Skin of body (tissue), 1 donor: ENCODE measurements at regions not wholly inside any gene's neighbourhood (a gene's known extent, or its start where the extent isn't known, plus 50 kb on each side); places are given as distances from the start of the nearest gene placed in this dataset.
"Not testable (repeated sequence)": the region's sequence is repeated elsewhere in the genome, so short reads cannot be mapped to it uniquely, and the experiment has no call there.

Experiments used
- DNase-seq: peaks from one replicate; lab custom pipeline; 2025; lab: John Stamatoyannopoulos, UW

DNA sequence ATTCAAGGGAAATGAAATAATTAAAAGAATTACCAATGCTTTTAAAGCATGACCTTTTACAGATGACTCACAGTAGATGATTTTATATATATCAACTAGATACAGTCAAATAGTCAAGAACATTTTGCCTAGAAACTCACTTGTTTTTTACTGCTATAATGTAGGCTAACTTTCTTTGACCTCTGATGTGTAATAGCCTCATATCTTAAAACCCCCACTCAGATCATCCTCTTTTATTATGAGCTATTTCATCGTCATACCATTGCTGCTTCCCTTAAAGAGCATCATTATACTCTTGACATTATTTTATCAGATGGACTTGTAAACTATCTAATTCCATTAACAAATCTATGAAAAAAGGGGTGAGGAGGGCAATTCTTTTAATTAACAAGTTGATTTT lies 355.9 kb upstream of the AGA start:
- no peak for DNase-seq

DNA sequence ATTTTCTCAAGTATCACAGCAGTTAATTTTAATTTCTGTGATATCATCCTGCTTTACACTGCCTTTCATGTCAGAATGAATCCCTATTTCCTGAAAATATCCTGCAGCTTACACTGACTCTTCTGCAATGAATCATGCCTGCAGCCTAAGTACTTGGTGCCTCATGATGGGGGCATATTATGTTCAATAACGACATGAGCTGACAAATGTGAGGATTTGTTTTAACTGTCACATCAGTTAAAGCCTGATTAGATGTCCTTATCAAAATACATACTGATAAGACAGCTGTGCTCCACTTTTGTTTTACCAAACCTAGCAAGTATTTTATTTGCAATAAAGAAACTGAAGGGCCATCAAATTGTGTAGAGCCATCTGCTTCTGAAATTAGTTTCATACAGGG lies 359.9 kb upstream of the AGA start:
- DNase-seq, result no peak

GRCh38 chr4:177802661-177803060 lies 360.4 kb upstream of the AGA start:
- no peak for DNase-seq

- no peak for DNase-seq
These were observed 360.9 kb upstream of the AGA start for GRCh38 chr4:177803151-177803550.

GRCh38 chr4:177809791-177810190 lies 367.6 kb upstream of the AGA start:
- DNase-seq, result no peak

GRCh38 chr4:177810220-177810619 lies 368.0 kb upstream of the AGA start:
- DNase-seq, result no peak

- DNase-seq, result not testable (repeated sequence)
These were observed 376.2 kb upstream of the AGA start for GRCh38 chr4:177818392-177818791.

- no peak for DNase-seq
These were observed 384.7 kb upstream of the AGA start for GRCh38 chr4:177826973-177827372.

GRCh38 chr4:177841258-177841657 lies 399.0 kb upstream of the AGA start:
- DNase-seq, result no peak

GRCh38 chr4:177853229-177853628 lies 411.0 kb upstream of the AGA start:
- DNase-seq, result no peak

DNA sequence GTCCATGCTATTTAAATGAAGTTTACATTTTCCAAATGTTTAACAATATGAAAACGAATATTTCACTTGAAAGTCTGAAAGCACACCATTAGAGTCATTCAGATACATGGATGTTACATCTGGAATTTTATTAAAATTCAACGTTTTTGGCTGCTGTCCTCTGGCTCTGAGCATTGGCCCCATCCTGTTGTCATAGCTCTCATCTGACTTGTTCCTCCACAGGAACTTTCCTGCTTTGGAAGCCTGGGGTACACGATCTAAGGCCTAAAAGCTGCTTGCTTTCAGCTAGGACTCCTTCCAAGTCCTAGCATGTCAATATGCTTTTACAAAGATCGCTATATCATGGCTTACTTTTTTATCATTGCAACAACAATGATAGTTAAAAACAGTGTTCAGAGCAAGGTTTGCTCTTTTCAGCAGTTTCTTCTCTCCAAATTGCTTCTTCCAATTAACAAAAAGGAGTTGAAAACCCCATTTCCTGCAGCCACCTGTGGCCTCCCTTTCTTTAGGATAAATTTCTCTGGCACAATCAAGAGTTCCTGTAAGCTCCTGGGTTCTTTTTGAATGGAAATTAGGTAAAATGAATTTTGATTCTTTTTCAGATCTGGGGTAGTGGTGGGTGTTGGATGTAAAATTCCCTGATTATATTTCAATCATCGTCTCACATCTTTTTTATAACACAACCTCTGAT lies 413.4 kb upstream of the AGA start:
- peak; percentile 63 for DNase-seq

GRCh38 chr4:177860171-177860570 lies 417.9 kb upstream of the AGA start:
- DNase-seq, result no peak

DNA sequence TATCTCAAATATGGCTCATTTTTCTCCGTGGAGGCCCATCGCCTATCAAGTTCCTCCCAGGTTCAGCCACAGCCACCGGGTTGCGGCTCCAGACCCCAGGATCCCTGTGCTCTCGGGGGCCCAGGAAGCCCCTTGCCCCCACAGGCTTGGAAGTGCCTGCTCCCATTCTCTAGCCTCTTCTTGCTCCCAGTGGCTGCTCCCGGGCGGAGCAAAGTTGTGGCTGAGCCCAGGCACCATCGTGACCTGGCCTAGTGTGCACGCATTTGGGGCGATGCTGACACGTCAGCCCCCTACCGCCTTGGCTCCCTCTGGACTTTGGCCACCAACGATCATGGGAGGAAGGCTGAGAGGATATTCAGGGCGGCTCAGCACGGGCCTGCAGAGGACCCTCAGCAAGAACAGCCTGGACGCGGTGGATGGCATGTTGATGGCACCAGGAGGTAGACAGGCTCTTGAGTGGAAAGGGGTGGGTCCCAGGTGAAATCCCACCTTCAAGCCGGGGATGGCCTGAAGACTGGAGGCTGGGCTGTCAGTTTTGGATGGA lies 419.4 kb upstream of the AGA start:
- DNase-seq, result no peak

- DNase-seq, result no peak
These were observed 420.4 kb upstream of the AGA start for GRCh38 chr4:177862541-177863176.

DNA sequence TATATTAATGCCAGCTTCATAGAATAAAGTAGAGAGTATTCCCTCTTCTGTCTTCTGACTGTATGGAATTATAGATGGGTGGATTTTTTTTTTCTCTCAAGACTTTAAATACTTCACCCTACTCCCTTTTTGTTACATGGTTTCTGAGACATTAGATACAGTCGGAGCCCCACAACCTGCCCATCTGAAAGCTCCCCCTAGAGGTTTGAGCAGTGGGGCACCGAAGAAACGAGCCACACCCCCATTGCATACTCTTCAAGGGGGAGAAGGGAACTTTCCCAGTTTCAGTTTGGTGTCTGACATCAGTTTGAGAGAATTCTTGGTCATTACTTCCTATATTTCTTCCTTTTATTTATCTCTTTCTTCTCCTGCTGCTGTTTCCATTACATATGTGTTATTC lies 437.6 kb upstream of the AGA start:
- DNase-seq, result no peak

DNA sequence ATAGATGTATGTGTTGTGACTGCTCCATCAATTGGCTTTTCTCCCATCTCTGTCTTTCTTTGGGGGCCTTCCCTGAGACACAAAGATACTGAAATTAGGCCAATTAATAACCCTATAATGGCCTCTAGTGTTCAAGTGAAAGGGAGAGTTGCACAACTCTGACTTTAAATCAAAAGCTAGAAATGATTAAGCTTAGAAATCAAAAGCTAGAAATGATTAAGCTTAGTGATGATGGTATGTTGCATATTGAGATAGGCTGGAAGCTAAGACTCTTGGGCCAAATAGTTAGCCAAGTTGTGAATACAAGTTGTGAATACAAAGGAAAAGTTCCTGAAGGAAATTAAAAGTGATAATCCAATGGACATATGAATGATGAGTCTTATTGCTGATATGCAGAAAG lies 452.9 kb upstream of the AGA start:
- no peak for DNase-seq

GRCh38 chr4:177901786-177902185 lies 459.5 kb upstream of the AGA start:
- no peak for DNase-seq

GRCh38 chr4:177902386-177902785 lies 460.1 kb upstream of the AGA start:
- no peak for DNase-seq

- no peak for DNase-seq
These were observed 465.6 kb upstream of the AGA start for GRCh38 chr4:177907736-177908424.

DNA sequence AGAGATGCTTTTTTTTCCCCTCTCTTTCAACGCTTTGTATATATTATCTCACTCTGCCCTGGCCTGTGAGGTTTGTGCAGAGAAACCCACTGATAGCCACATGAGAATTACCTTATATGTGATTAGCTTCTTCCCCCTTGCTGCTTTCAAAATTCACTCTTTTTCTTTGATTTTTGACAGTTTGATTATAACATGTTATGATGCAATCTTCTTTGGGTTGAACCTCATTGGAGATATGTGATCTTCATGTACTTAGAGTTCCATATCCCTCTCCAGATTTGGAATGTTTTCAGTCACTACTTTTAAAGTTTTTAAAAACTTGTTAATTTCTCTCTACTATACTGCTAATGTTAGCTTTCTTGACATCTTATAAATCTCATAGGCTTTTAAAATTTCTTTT lies 479.5 kb upstream of the AGA start:
- no peak for DNase-seq

GRCh38 chr4:177923888-177924287 lies 481.7 kb upstream of the AGA start:
- DNase-seq, result no peak

DNA sequence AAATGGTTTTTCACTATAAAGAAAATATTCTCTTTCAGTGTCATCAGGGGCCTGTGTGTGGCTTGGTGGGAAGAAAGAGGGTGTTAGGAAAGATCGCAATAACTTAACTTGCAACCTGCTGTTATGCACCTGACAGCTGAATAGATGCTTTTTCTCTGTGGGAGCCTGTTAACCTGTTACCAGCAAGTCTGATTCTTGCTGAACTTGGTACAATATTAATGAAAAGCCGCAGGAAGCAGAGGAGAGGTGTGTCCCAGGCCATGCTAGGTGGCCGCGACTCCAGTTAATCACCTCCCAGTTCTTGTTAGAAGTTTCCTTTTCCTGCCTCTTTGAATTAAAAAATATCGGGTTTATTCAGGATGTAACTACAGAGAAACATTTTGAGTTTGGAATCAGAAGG lies 494.8 kb upstream of the AGA start:
- no peak for DNase-seq

DNA sequence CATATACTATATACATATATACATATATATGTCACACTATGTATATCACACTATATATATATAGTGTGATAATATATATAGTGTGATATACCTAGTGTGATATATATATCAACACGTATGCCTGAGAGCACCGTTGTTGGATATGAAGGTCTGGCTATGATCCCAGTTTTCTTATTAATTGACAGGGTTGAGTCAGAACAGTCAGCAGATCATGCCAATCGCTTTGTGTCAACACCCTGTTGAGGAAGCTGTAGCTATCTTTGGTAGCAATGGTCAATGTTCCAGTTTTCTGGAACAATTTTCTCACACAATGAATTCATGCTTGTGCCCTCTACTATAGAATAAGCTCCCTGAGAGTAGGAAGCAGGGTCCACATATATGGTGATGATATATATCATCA lies 496.0 kb upstream of the AGA start:
- no peak for DNase-seq
